GM19035 (cell line): ENCODE measurements at regions not wholly inside any gene's neighbourhood (a gene's known extent, or its start where the extent isn't known, plus 50 kb on each side); places are given as distances from the start of the nearest gene placed in this dataset.

Experiments used
- ATAC-seq: cut with Tn5 transposase; IDR thresholded peaks from one replicate; pipeline ENCODE4 v1.9.1; 2021; ENCODE audit not compliant: unreplicated experiment

DNA sequence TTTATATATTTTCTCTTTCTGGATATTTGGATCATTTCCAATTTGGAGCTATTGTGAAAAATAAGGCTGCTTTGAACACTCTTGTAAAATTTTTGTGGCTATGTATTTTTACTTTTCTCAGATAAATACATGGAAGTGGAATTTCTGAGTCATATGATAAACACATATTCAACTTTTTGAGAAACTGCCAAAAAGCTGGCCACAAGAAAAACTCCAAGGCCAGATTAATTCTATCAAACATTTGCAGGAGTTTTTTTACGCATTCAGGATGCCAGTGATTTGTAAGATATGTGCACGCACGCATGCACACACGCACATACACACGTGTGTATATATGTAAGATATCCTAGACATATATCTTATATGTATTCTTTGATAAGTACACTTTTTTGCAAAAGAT, 477.5 kb upstream of the SPHKAP start:
- no peak for ATAC-seq

DNA sequence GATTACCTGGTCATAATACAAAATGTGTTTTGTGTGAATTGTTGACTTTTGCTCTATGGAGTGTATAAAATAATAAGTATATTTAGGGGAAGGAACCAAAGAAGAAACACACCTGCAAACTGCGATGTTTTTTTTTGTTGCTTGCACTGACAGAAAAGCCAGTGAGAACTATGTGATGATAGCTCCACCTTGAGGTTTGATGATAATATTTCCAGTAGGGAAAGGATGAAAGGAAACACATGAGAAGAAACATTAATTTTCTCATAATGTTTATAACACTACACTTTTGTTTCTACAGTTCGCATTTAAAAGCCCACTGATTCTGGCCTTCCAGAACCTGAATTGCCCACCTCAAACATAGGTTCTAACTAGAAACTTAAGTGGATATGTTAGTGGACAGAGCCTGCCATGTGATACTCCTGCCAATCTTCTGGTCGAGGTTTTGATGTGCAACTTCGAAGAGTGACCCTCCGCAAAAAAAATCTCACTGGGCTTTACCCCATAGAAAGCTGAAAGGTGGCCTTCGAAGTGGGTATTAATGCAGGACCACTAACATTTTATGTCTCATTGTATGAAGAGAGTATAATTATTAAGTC, 476.4 kb upstream of the SPHKAP start:
- ATAC-seq, result no peak

DNA sequence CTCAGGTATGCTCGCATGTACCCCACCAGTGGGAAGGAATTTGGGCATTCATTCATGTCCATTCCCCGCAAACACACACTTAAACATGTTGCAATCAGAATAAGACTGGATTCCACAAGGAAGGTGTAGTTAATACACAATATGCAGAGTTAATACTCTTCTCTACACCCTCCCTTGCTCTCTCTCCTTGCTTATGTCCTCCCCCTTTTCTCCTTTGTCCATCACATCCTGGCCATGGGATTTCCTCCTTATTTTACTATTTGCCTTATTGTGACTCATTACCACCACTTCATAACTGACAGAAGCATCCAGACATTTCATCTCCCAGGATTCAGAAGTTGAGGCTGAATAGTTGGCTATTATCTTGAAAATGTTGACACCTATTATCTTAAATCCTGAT, 473.8 kb upstream of the SPHKAP start:
- no peak for ATAC-seq

DNA sequence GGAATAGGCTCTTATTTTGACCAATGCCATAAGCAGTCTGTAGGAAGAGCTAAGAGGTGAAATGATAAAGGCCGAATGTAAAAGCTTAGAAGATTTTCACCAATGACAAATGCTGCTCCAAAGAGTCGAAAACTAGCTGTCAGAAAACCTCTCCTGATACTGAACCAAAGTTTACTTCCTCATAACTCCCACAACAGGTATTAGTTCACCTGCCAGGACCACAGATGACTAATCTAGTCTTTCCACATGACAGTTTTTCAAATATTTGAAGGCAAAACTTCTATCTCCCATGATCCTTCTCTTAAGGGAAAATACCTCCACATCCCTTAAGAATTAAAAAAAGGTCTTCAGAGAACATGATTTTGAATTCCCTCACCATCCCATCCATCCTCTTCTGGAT, 473.2 kb upstream of the SPHKAP start:
- ATAC-seq, result no peak

DNA sequence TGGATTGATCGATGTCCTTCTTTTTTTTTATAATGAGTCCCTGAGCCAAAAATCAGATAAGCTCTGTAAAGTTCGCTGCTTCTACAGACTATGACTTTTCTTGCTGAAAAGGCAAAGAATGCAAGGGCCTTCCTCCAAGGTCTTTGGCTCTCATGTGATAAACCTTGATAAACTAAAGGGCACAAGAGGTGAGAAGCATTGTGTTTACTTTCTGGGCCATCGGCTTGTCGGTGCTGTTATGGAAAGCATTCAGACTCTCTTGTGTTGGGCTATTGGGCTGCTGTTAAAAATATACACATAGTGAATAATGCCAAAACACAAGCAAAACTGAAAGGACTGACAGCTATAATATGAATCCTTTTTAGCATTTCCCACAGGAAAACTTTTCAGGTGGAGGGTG, 472.4 kb upstream of the SPHKAP start:
- ATAC-seq, result no peak

DNA sequence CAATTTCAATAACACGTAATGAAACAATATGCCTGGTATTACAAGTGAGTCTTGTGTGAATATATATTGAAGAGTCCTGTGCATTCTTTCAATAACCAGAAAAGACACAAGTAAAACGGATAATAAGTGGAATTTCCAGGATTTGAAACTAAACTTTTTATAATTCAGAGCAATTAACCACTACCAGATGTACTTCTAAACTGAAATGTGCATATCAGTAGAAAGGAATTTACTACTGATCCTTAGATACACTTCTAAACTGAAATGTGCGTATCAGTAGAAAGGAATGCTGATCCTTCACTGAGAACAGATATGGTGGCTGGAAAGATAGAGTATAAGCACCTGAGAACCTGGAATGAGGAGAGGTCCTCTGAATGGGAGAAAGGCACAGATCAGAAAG, 470.9 kb upstream of the SPHKAP start:
- no peak for ATAC-seq

DNA sequence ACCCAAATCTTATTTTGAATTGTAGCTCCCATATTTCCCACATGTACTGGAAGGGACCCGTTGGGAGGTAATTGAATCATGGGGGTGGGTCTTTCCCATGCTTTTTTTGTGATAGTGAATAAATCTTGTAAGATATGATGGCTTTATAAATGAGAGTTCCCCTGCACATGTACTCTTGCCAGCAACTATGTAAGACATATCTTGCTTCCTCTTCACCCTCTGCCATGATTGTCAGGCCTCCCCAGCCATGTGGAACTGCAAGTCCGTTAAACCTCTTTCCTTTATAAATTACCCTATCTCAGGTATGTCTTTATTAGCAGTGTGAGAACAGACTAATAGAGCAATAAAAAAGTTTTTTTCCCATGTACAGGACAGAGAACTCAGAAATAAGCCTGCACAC, 468.4 kb upstream of the SPHKAP start:
- no peak for ATAC-seq

DNA sequence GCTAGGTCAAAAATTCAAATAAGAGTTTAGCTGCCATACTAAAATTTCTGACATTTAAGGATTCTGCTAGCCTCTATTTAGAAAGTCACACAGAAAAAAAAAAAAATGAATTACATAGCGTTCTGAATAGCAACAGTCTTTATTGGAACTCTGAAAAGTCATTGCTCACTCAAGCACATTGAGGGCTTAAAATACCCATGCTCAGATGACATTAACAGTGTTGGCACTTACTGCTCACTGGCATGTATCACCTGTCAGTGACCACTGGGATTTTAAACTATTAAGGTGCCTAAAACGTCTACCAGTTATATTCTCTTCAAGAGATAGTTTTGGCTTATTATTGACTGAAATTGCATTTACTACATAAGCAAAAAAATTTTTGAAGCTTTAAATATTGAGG, 468.0 kb upstream of the SPHKAP start:
- ATAC-seq, result no peak

DNA sequence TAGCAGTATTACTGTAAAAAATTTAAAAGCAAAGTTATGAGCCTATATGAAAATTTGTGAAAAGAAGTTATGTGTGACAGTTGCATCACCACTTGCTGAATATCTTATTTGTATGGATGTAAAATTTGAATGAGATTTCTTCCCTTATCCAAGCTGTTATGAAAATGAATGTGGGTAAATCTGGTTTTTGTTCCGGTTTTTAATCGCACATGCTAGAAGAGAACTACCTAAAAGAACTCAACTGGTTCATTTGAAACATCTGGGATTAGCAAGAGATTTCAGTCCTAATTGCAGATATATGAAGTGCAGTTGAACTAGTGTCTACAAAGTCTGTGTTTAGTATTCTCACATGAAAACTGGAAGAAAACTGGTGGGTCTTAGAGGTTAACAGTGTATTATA, 467.1 kb upstream of the SPHKAP start:
- no peak for ATAC-seq

DNA sequence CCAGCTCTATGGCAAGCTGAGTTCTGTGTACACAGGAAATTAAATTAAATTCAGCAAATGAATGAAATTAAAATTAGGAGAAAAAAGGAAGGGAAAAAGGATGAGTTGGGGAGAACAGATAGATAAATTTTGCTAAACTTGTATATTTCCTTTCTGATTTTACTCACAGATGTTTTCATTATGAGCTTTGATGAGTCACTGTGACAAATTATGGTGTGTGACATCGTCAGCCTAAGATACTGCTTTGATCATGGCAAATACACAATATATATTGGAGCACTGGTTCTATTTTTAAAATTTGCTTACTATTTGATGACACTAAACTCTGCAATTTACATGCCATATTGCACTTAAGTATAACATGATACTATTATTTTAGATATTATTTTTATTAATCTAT, 464.6 kb upstream of the SPHKAP start:
- ATAC-seq, result no peak

DNA sequence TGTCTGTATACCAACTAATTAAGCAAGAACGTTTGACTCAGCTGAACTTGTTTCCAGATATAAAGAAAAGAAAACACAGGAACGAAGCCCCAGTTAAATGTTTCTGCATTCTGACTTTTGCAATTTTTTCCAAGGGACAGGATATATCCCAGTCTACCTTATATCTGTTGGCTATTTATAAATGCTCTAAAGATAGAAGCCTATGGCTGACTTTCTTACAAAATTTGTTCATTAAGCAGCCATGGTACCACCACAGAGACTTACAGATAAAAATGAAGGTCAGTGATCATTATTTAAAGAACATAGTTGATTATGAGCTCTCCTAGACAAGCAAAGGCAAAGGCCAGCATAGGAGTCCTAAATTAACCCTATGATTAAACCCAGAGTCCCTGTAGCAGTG, 462.7 kb upstream of the SPHKAP start:
- ATAC-seq, result no peak

DNA sequence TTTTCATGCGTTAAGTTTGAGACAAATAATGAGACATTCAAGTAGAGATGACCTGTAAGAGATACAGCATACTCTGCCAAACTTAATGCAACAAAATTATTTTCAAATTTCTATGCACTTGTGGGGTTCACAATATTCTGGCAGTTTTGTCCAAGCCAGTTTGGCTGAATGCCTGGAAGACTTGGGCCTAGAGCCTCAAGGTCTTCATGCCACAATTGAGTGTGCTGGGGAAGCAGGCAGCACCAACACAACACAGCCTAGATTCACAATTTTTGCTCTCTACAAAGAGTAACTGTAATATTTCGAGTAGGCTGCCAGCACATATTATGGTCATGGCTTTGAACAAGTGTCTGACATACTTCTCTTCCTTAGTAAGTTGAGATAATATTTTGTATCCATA, 461.4 kb upstream of the SPHKAP start:
- no peak for ATAC-seq

DNA sequence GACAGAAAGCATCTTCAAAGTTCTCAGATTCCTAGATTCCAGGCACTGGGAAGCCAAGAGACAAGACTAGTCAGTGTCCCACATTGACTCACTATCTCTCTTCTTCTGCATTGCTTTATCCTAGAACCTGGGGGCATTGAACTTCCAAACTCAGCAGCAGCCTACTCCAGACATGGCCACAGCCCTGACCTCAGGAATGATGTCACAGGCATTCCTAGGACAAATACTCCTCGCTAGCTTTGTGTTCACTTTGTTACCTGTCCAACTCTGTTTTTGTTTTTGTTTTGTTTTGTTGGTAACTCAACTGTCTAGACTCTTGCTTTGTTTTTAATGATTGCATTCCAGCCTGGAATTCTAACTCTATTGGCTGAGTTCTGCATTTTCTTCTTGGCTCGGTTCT, 449.3 kb upstream of the SPHKAP start:
- no peak for ATAC-seq

DNA sequence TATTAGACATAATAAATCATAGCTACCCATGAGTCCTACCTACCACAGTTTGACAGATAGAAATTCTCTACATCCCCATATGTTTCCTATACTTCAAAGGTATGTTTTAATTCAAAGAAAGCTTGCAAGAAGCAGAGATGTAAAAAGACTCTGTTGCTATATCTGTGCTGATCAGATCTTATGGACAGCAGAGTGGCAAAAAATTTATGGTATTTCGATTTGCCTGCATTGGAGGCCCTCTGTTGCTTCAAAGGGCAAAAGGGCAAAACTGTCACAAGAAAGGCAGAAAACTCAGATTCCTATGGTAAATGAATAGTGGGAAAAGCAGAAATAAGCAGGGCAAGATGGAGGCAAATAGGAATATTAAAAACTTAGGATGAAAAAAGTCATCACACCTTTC, 447.8 kb upstream of the SPHKAP start:
- no peak for ATAC-seq

DNA sequence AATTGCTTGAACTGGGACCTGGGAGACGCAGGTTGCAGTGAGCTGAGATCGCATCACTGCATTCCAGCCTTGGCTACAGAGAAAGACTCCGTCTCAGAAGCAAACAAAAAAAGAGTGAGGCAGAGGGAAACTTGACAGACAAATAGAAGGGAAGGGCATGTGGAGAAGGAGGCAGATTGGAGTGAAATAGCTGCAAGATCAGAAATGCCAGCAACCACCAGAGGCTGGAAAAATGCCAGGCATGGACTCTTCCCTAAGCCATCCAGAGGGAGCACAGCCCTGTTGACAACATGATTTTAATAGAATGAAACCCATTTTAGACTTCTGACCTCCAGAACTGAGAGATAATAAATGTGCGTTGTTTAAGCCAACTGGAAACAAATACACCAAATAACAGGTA, 447.2 kb upstream of the SPHKAP start:
- no peak for ATAC-seq

DNA sequence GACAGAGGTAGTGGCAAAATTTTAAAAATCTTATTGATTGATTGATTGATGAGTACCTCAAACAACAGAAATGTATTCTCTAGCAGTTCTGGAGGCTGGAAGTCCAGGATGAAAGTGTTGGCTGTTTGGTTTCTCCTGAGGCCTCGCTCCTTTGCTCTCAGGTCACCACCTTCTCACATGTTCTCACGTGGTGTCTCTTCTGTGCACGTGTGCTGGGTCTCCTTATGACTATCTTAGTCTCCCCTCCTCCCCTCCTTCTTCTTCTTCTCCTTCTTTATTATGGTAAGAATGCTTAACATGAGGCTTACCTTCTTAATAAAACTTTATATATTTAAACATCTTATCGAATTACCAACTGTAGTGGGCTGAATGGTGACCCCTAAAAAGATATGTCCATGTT, 446.0 kb upstream of the SPHKAP start:
- no peak for ATAC-seq

DNA sequence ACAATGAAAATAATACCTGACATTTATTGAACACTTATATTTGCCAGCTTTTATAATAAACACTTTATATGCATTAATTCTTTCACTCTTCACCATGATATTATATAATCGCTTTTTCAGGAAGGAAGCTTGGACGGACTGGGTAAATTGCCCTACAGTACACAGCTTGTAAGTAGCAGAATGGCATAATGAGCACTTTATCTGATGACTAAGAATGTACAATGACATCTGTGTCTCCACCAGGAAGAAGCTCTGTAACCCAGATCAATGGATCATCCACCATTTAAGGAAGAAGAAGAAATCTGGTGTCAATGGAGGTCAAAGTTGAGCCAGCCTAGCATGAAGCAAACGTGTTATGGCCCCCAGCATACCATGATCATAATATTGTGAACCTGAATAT, 444.0 kb upstream of the SPHKAP start:
- ATAC-seq, result no peak

DNA sequence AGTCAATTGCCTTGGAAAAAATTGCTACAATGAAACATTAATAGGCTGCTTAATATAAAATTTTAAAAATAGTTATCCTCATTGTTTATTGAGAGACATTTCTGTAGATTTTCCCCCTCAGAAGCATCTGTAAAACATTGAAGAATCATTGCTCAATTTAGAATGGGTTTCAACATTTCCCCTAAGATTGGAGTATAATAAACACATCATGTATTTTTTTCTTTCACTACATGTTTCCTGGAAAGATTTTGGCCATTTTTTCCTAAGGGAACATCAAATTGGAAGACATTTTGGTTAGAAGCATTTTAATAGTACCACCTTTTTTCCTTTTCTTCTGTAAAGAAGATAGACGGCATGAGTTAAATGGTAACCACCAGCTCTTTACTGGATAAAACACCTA, 443.2 kb upstream of the SPHKAP start:
- no peak for ATAC-seq

DNA sequence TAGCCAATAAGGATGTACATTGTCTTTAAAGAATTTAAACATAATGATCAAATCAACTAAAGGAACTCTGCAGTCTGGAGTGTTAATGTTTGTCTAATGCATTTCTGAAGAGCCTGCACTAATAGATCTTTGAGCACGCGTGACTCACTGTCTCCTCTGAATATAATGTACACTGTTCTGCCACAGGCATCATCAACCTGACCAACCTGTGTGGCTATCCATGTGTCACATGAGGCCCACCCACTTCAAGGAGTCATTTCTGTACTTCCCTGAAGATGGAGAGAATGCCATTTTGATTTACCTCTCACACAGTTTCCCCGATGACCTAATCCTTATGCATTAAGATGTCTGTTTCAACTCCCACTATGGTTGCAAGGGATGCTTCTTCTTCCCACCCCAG, 434.0 kb upstream of the SPHKAP start:
- no peak for ATAC-seq

DNA sequence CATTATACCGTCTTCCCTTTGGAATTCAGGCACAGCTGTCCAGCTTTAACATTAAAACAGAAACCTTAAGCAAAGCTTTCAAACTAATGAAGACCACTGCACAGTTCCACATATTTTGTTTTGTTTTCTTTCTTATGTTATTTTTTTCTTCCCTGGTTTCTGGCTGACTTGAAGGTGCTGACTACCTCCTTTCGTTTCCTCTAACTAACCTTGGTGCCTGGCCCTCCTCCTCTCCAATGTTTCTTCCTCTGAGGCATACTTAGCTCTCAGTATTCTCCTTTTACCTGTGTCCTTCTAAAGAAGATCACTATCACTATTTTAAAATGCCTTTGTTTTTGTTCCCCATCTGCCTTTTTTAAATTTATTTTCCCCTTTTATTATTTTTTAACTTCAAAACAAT, 433.3 kb upstream of the SPHKAP start:
- no peak for ATAC-seq

DNA sequence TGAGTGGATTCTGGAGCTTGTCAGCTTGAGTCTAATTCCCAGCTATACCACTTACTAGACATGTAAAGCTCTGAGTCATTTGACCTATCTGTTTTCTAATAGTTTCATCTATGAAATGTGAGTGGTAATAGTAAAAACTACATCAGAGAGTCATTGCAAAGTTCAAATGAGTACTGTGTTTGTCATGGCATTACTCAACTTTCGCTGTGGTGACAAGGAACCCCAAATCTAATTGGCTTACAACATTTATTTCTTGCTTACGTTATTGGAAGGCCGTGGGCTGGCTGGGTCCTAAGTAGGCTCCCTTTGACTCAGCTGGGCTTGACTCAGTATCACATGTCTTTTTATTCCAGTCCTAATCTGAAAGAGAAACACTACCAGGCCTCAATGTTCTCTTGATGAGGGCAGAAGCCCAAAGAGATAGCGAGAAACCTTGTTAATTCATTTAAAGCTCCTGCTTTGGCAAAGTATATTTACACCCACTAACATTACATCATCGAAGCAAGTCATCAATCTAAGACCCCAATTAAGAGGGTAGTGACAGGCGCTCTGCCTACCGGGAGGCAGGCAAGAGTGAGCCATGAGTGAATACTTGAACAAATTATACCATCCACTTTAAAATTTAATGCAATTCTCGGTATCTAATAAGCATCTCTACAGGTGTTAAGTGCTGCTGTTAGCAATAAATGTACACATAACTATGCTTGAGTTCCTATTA, 431.8 kb upstream of the SPHKAP start:
- no peak for ATAC-seq

DNA sequence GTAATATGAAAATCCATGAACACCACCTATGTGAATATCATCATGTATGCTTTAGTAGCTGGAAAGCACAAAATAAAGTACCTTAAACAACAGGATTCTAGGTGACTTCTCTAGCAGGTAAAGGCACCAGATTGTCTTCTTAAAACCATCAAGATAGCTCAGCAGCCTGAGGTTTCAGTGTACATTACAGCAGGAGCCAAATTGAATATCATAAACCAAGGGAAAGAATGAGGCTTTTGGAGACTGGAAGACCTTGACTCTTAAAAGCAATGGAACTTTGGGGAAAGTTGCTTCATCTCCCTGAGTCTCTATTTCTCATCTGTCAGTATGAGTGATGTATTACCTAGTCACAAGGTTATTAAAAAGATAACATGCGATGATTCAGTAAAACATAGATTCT, 429.7 kb upstream of the SPHKAP start:
- ATAC-seq, result no peak

DNA sequence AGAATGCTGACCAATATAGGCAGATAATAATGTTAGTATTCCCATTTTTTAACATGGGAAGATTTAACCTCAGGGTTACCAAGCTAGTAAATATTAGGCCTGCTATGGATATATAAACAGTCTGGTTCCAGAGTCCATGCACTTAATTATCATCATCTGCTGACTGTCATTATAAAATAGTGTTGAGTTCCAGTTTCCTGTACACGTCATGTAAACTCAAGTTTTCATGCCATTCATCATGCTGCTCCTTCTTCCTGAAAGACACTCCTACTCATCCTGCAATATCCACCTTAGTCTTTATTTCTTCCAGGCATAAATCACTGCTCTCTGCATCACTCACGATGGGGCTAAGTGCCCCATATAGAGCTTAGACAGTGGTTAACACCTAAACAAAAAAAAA, 420.8 kb upstream of the SPHKAP start:
- ATAC-seq, result no peak
